ENCODE measurements at regions not wholly inside any gene's neighbourhood (a gene's known extent, or its start where the extent isn't known, plus 50 kb on each side); places are given as distances from the start of the nearest gene placed in this dataset.

- Histone ChIP-seq H4K20me1 (ENCODE audit: insufficient read depth) (no peaks in the 10 kb centered on the region), H2AFZ (no peak overlapping the region), H3K36me3 (ENCODE audit: low read depth) (no peaks in the 10 kb centered on the region), H3K4me3 (no peak overlapping the region), H3K27ac (no peak overlapping the region), H3K9ac (no peak overlapping the region), H3K9me3 (ENCODE audit: low read depth) (no peaks in the 10 kb centered on the region), H3K4me1 (ENCODE audit: insufficient read depth) (no peaks in the 10 kb centered on the region), H3F3A (ENCODE audit: insufficient read depth) (no peaks in the 10 kb centered on the region), H3K9me2 (ENCODE audit: insufficient read depth) (no peaks in the 10 kb centered on the region), H3K4me2 (ENCODE audit: unreplicated experiment) (no peak overlapping the region), H3K79me2 (ENCODE audit: insufficient read depth) (no peaks in the 10 kb centered on the region), H3K27me3 (replicated peaks; ENCODE audit: insufficient read depth) (no peaks in the 10 kb centered on the region)
- WGBS, 2 experiments (ENCODE audit: low coverage in 1 of 2, low lambda C conversion rate in 2 of 2, missing lambda C conversion rate in 2 of 2) = 30 to 31% methylated on average over 1 of the region's 1 CpG
- TF ChIP-seq EZH2 (IDR thresholded peaks at IDR 0.05; ENCODE audit: insufficient read depth, poor library complexity, severe bottlenecking) (no peak), EZH2phosphoT487 (IDR thresholded peaks at IDR 0.05; ENCODE audit: insufficient read depth, low read depth) (no peak)
- no peak for DNase-seq
- in situ Hi-C loops (cut with MboI) = no loop called here
These were observed 267.7 kb downstream of the LRRIQ3 start for GRCh38 chr1:73930293-73930692.

GRCh38 chr1:73914951-73915350, 283.0 kb downstream of the LRRIQ3 start:
- no peak overlapping the region for H3K27ac ChIP-seq
- in situ Hi-C loops (cut with MboI) = no loop called here

GRCh38 chr1:73913025-73913424, 285.0 kb downstream of the LRRIQ3 start:
- no peak overlapping the region for H3K4me2 ChIP-seq (ENCODE audit: unreplicated experiment)
- H3K9ac ChIP-seq = no peak overlapping the region
- H3K4me1 ChIP-seq (ENCODE audit: insufficient read depth) = no peaks in the 10 kb centered on the region
- H3K4me3 ChIP-seq = no peak overlapping the region
- H2AFZ ChIP-seq = no peak overlapping the region
- in situ Hi-C loops (cut with MboI) = no loop called here
- DNase-seq = no peak
- no peaks in the 10 kb centered on the region for H3F3A ChIP-seq (ENCODE audit: insufficient read depth)
- H3K9me2 ChIP-seq (ENCODE audit: insufficient read depth) = no peaks in the 10 kb centered on the region
- H3K79me2 ChIP-seq (ENCODE audit: insufficient read depth) = no peaks in the 10 kb centered on the region
- no peaks in the 10 kb centered on the region for H3K27me3 ChIP-seq (replicated peaks; ENCODE audit: insufficient read depth)
- H4K20me1 ChIP-seq (ENCODE audit: insufficient read depth) = no peaks in the 10 kb centered on the region
- H3K9me3 ChIP-seq (ENCODE audit: low read depth) = no peaks in the 10 kb centered on the region
- H3K27ac ChIP-seq = no peak overlapping the region
- H3K36me3 ChIP-seq (ENCODE audit: low read depth) = no peaks in the 10 kb centered on the region
- no peak for TF ChIP-seq EZH2 (IDR thresholded peaks at IDR 0.05; ENCODE audit: insufficient read depth, poor library complexity, severe bottlenecking)
- TF ChIP-seq EZH2phosphoT487 (IDR thresholded peaks at IDR 0.05; ENCODE audit: insufficient read depth, low read depth) = no peak

More at GRCh38 chr1:73914951-73915350, 283.0 kb downstream of the LRRIQ3 start:
- H3K4me3 ChIP-seq = no peak overlapping the region
- no peaks in the 10 kb centered on the region for H3F3A ChIP-seq (ENCODE audit: insufficient read depth)
- no peaks in the 10 kb centered on the region for H3K9me3 ChIP-seq (ENCODE audit: low read depth)
- H3K9me2 ChIP-seq (ENCODE audit: insufficient read depth) = no peaks in the 10 kb centered on the region
- WGBS, 2 experiments (ENCODE audit: low coverage in 1 of 2, low lambda C conversion rate in 2 of 2, missing lambda C conversion rate in 2 of 2) = 6 to 9% methylated on average over 3 of the region's 3 CpGs
- DNase-seq = no peak
- H3K36me3 ChIP-seq (ENCODE audit: low read depth) = no peaks in the 10 kb centered on the region
- H3K4me1 ChIP-seq (ENCODE audit: insufficient read depth) = no peaks in the 10 kb centered on the region
- H4K20me1 ChIP-seq (ENCODE audit: insufficient read depth) = no peaks in the 10 kb centered on the region
- H3K9ac ChIP-seq = no peak overlapping the region
- no peak overlapping the region for H2AFZ ChIP-seq
- H3K4me2 ChIP-seq (ENCODE audit: unreplicated experiment) = no peak overlapping the region
- no peak for TF ChIP-seq EZH2phosphoT487 (IDR thresholded peaks at IDR 0.05; ENCODE audit: insufficient read depth, low read depth)
- TF ChIP-seq EZH2 (IDR thresholded peaks at IDR 0.05; ENCODE audit: insufficient read depth, poor library complexity, severe bottlenecking) = no peak
- H3K79me2 ChIP-seq (ENCODE audit: insufficient read depth) = no peaks in the 10 kb centered on the region
- no peaks in the 10 kb centered on the region for H3K27me3 ChIP-seq (replicated peaks; ENCODE audit: insufficient read depth)

DNA sequence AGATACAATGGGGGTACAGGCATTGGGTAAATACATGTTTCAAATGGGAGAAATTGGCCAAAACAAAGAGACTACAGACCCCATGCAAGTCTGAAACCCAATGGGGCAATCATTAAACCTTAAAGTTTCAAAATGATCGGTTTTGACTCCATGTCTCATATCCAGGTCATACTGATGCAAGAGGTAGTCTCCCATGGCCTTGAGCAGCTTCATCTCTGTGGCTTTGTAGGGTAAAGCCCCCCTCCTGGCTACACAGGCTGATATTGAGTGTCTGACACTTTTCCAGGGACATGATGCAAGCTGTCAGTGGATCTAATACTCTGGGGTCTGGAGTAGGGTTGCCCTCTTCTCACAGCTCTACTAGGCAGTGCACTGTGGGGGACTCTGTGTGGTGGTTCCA, 286.1 kb downstream of the LRRIQ3 start:
- H3K9me2 ChIP-seq (ENCODE audit: insufficient read depth) = no peaks in the 10 kb centered on the region
- H3K27ac ChIP-seq = no peak overlapping the region
- H3K27me3 ChIP-seq (replicated peaks; ENCODE audit: insufficient read depth) = no peaks in the 10 kb centered on the region
- H4K20me1 ChIP-seq (ENCODE audit: insufficient read depth) = no peaks in the 10 kb centered on the region
- no peak for TF ChIP-seq EZH2 (IDR thresholded peaks at IDR 0.05; ENCODE audit: insufficient read depth, poor library complexity, severe bottlenecking)
- no peak for TF ChIP-seq EZH2phosphoT487 (IDR thresholded peaks at IDR 0.05; ENCODE audit: insufficient read depth, low read depth)
- H3K9me3 ChIP-seq (ENCODE audit: low read depth) = no peaks in the 10 kb centered on the region
- no peaks in the 10 kb centered on the region for H3K36me3 ChIP-seq (ENCODE audit: low read depth)
- no peak overlapping the region for H2AFZ ChIP-seq
- H3F3A ChIP-seq (ENCODE audit: insufficient read depth) = no peaks in the 10 kb centered on the region
- 14 to 40% methylated on average over 1 of the region's 1 CpG for WGBS, 2 experiments (ENCODE audit: low coverage in 1 of 2, low lambda C conversion rate in 2 of 2, missing lambda C conversion rate in 2 of 2)
- in situ Hi-C loops (cut with MboI) = no loop called here
- H3K9ac ChIP-seq = no peak overlapping the region
- H3K4me3 ChIP-seq = no peak overlapping the region
- no peaks in the 10 kb centered on the region for H3K79me2 ChIP-seq (ENCODE audit: insufficient read depth)
- no peak for DNase-seq
- H3K4me2 ChIP-seq (ENCODE audit: unreplicated experiment) = no peak overlapping the region
- no peaks in the 10 kb centered on the region for H3K4me1 ChIP-seq (ENCODE audit: insufficient read depth)

DNA sequence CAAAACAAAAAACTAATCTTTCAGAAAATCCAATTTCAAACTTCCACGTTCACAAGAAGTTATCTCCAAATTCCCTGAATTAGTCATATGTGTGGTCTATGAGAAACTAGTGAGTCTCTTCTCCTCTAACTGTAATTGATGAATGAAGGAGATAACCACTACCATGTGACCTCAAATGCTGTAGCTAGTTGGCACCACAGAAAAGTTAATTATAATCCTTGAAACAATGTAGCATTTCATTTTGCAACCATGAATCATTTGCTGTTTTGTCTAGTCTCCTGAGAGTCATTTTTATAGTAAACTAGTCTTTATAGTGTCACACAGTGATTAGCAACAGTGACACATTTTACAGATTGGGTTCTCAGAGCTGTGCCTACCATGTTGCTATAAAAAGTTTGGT, 287.5 kb downstream of the LRRIQ3 start:
- no peaks in the 10 kb centered on the region for H3F3A ChIP-seq (ENCODE audit: insufficient read depth)
- no peaks in the 10 kb centered on the region for H3K9me2 ChIP-seq (ENCODE audit: insufficient read depth)
- DNase-seq = no peak
- H3K36me3 ChIP-seq (ENCODE audit: low read depth) = no peaks in the 10 kb centered on the region
- H3K9ac ChIP-seq = no peak overlapping the region
- 0 to 13% methylated on average over 1 of the region's 1 CpG for WGBS, 2 experiments (ENCODE audit: low coverage in 1 of 2, low lambda C conversion rate in 2 of 2, missing lambda C conversion rate in 2 of 2)
- no peak overlapping the region for H3K27ac ChIP-seq
- no peak overlapping the region for H3K4me3 ChIP-seq
- H3K27me3 ChIP-seq (replicated peaks; ENCODE audit: insufficient read depth) = no peaks in the 10 kb centered on the region
- no peak overlapping the region for H3K4me2 ChIP-seq (ENCODE audit: unreplicated experiment)
- H3K79me2 ChIP-seq (ENCODE audit: insufficient read depth) = no peaks in the 10 kb centered on the region
- no peak for TF ChIP-seq EZH2 (IDR thresholded peaks at IDR 0.05; ENCODE audit: insufficient read depth, poor library complexity, severe bottlenecking)
- TF ChIP-seq EZH2phosphoT487 (IDR thresholded peaks at IDR 0.05; ENCODE audit: insufficient read depth, low read depth) = no peak
- H3K9me3 ChIP-seq (ENCODE audit: low read depth) = no peaks in the 10 kb centered on the region
- H4K20me1 ChIP-seq (ENCODE audit: insufficient read depth) = no peaks in the 10 kb centered on the region
- in situ Hi-C loops (cut with MboI) = no loop called here
- H2AFZ ChIP-seq = no peak overlapping the region
- no peaks in the 10 kb centered on the region for H3K4me1 ChIP-seq (ENCODE audit: insufficient read depth)
